ENCODE measurements at regions not wholly inside any gene's neighbourhood (a gene's known extent, or its start where the extent isn't known, plus 50 kb on each side); places are given as distances from the start of the nearest gene placed in this dataset.

- no peak for ATAC-seq
- Histone ChIP-seq H3K27ac (ENCODE audit: control insufficient read depth, insufficient read depth) (no peak overlapping the region), H3K27me3 (replicated peaks in 1 of 2; ENCODE audit: control insufficient read depth in 2 of 2, insufficient read depth in 2 of 2, low read length in 1 of 2) (peaks cover 2 to 35% of the 10 kb centered on the region in 2 experiments; a peak in 3 of 4 replicates), H3K9me3 (replicated peaks; ENCODE audit: control insufficient read depth, insufficient read depth, low read length) (peaks cover 2% of the 10 kb centered on the region; the same call in 1 of the 3 replicates), H3K4me3 (no peak overlapping the region), H4K20me1 (ENCODE audit: control insufficient read depth, insufficient read depth) (no peaks in the 10 kb centered on the region), H2AFZ (ENCODE audit: control insufficient read depth, low read depth, low read length) (no peak overlapping the region), H3K79me2 (ENCODE audit: control insufficient read depth, insufficient read depth, low read length) (no peaks in the 10 kb centered on the region), H3K9ac (ENCODE audit: control insufficient read depth, insufficient read depth, low read length) (no peak overlapping the region), H3K36me3 (ENCODE audit: control insufficient read depth in 2 of 2, insufficient read depth in 2 of 2, low read length in 1 of 2) (no peaks in the 10 kb centered on the region), H3K4me2 (ENCODE audit: control insufficient read depth, insufficient read depth) (no peak overlapping the region), H3K4me1 (ENCODE audit: control insufficient read depth, insufficient read depth, low read length) (no peaks in the 10 kb centered on the region)
- TF ChIP-seq JUNB (IDR thresholded peaks at IDR 0.05) (no peak), SUPT20H (IDR thresholded peaks at IDR 0.05; ENCODE audit: borderline replicate concordance, control insufficient read depth, low read depth, low read length) (no peak), SMAD1 (IDR thresholded peaks at IDR 0.05; ENCODE audit: low read depth, partially characterized antibody) (no peak), ZBED1 (IDR thresholded peaks at IDR 0.05; ENCODE audit: borderline replicate concordance) (no peak), IKZF2 (IDR thresholded peaks at IDR 0.05) (no peak), BACH1 (IDR thresholded peaks at IDR 0.05; ENCODE audit: borderline replicate concordance) (no peak), REST (IDR thresholded peaks at IDR 0.05; ENCODE audit: low read depth, low read length) (no peak), SMAD5 (IDR thresholded peaks at IDR 0.05; ENCODE audit: low read depth) (no peak), NBN (IDR thresholded peaks at IDR 0.05) (no peak), HDAC6 (IDR thresholded peaks at IDR 0.05; ENCODE audit: unreplicated experiment) (no peak), ELK1 (IDR thresholded peaks at IDR 0.05; ENCODE audit: low read depth, low read length) (no peak), MTA3 (IDR thresholded peaks at IDR 0.05; ENCODE audit: borderline replicate concordance, low read length) (no peak)
- intact Hi-C loops (cut with micrococcal nuclease; ENCODE audit: unreplicated experiment): no loop called here
- RAD21 ChIA-PET (ENCODE audit: unreplicated experiment): no interaction called here
- no peak for DNase-seq (ENCODE audit: low read depth, low spot score)
- FAIRE-seq: no peak
- CTCF ChIA-PET: no interaction called here
- 35% methylated on average over 8 of the region's 8 CpGs for WGBS (ENCODE audit: insufficient coverage, insufficient replicate concordance, low lambda C conversion rate, missing lambda C conversion rate)
- in situ Hi-C loops (cut with MboI): no loop called here
- POLR2A ChIA-PET: no interaction called here
- SMC1A ChIA-PET (ENCODE audit: uncharacterized antibody, unreplicated experiment): no interaction called here
- no TSS peak for BruUV-seq (replicated peaks)
Observed at GRCh38 chr1:90836345-90836679, 119.2 kb upstream of the BARHL2 start.
